ENCODE measurements at regions not wholly inside any gene's neighbourhood (a gene's known extent, or its start where the extent isn't known, plus 50 kb on each side); places are given as distances from the start of the nearest gene placed in this dataset.

- TF ChIP-seq TAF1 (IDR thresholded peaks at IDR 0.05; ENCODE audit: borderline replicate concordance, low read depth, low read length): no peak
- TF ChIP-seq TEAD4 (IDR thresholded peaks at IDR 0.05; ENCODE audit: borderline replicate concordance, insufficient read depth): no peak
- TF ChIP-seq GATA2 (CRISPR knock-in tag; IDR thresholded peaks at IDR 0.05): no peak
- no peak for TF ChIP-seq SIN3A (IDR thresholded peaks at IDR 0.05; ENCODE audit: borderline replicate concordance, low read depth, low read length)
- no peak for TF ChIP-seq RCOR1 (IDR thresholded peaks at IDR 0.05; ENCODE audit: low read length)
- no peak for TF ChIP-seq RFX5 (IDR thresholded peaks at IDR 0.05; ENCODE audit: low read length)
- no peak for TF ChIP-seq PBX3 (IDR thresholded peaks at IDR 0.05)
- TF ChIP-seq NFIC (IDR thresholded peaks at IDR 0.05; ENCODE audit: borderline replicate concordance): no peak
Observed at GRCh38 chr1:232176222-232176621, 453.7 kb downstream of the SIPA1L2 start (continued).

- no peaks in the 10 kb centered on the region; the same call in 1 of the 2 replicates for H3K27me3 ChIP-seq (ENCODE audit: insufficient read depth)
- no peaks in the 10 kb centered on the region for H3K36me3 ChIP-seq (replicated peaks in 1 of 2; ENCODE audit: control insufficient read depth in 1 of 2, insufficient read depth in 2 of 2, low read length in 1 of 2)
- no peak overlapping the region for H3K9ac ChIP-seq
- no peaks in the 10 kb centered on the region for H4K20me1 ChIP-seq (ENCODE audit: insufficient read depth)
- CTCF ChIA-PET: no interaction called here
- H2AFZ ChIP-seq (ENCODE audit: low read depth): no peak overlapping the region
- no peaks in the 10 kb centered on the region for H3K4me1 ChIP-seq (ENCODE audit: control insufficient read depth in 1 of 2, insufficient read depth in 2 of 2, low read depth in 1 of 2, low read length in 1 of 2)
- no peak overlapping the region for H3K27ac ChIP-seq (ENCODE audit: low read depth in 2 of 2, low read length in 1 of 2)
- H3K4me2 ChIP-seq: no peak overlapping the region
- POLR2A ChIA-PET: no interaction called here
- H3K4me3 ChIP-seq (ENCODE audit: low read depth in 2 of 2, low read length in 1 of 2): no peak overlapping the region
- no peak for DNase-seq
- H3K79me2 ChIP-seq (ENCODE audit: insufficient read depth): no peaks in the 10 kb centered on the region
- WGBS (ENCODE audit: low lambda C conversion rate): 70% methylated on average over 5 of the region's 5 CpGs
- no peak for TF ChIP-seq NFIC (IDR thresholded peaks at IDR 0.05; ENCODE audit: borderline replicate concordance)
- no peaks in the 10 kb centered on the region for H3K9me2 ChIP-seq
- no peaks in the 10 kb centered on the region for H3F3A ChIP-seq (replicated peaks; ENCODE audit: insufficient read depth)
- H3K9me3 ChIP-seq: no peaks in the 10 kb centered on the region
Observed at GRCh38 chr1:232174306-232174705, 455.6 kb downstream of the SIPA1L2 start.

GRCh38 chr1:232172563-232172962, 457.4 kb downstream of the SIPA1L2 start:
- H3K36me3 ChIP-seq (replicated peaks in 1 of 2; ENCODE audit: control insufficient read depth in 1 of 2, insufficient read depth in 2 of 2, low read length in 1 of 2): no peaks in the 10 kb centered on the region
- H2AFZ ChIP-seq (ENCODE audit: low read depth): no peak overlapping the region
- TF ChIP-seq GATA2 (CRISPR knock-in tag; IDR thresholded peaks at IDR 0.05) (no peak), ELF1 (IDR thresholded peaks at IDR 0.05) (no peak), CTCF (IDR thresholded peaks at IDR 0.05) (no peak), GABPA (IDR thresholded peaks at IDR 0.05; ENCODE audit: low read depth) (no peak), YY1 (IDR thresholded peaks at IDR 0.05; ENCODE audit: low read depth) (no peak), TAF1 (IDR thresholded peaks at IDR 0.05; ENCODE audit: borderline replicate concordance, low read depth, low read length) (no peak), EZH2phosphoT487 (IDR thresholded peaks at IDR 0.05; ENCODE audit: borderline replicate concordance, low read depth) (no peak), POLR2AphosphoS5 (IDR thresholded peaks at IDR 0.05; ENCODE audit: low read depth, low read length) (no peak), TEAD4 (IDR thresholded peaks at IDR 0.05; ENCODE audit: borderline replicate concordance, insufficient read depth) (no peak), TCF12 (IDR thresholded peaks at IDR 0.05) (no peak), ZBTB33 (IDR thresholded peaks at IDR 0.05; ENCODE audit: borderline replicate concordance, low read depth) (no peak), FOXJ3 (CRISPR knock-in tag; IDR thresholded peaks at IDR 0.05) (no peak), RFX5 (IDR thresholded peaks at IDR 0.05; ENCODE audit: low read length) (no peak), JUND (IDR thresholded peaks at IDR 0.05) (no peak), IRF3 (IDR thresholded peaks at IDR 0.05; ENCODE audit: low read depth, low read length) (no peak), PBX3 (IDR thresholded peaks at IDR 0.05) (no peak), FOSL2 (IDR thresholded peaks at IDR 0.05; ENCODE audit: borderline replicate concordance, low read depth) (no peak)

More at GRCh38 chr1:232172563-232172962, 457.4 kb downstream of the SIPA1L2 start:
- no peaks in the 10 kb centered on the region for H3K9me2 ChIP-seq
- H3K4me2 ChIP-seq: no peak overlapping the region
- no peak overlapping the region for H3K4me3 ChIP-seq (ENCODE audit: low read depth in 2 of 2, low read length in 1 of 2)
- no peaks in the 10 kb centered on the region for H3K9me3 ChIP-seq
- no peaks in the 10 kb centered on the region for H3K79me2 ChIP-seq (ENCODE audit: insufficient read depth)
- H3K27ac ChIP-seq (ENCODE audit: low read depth in 2 of 2, low read length in 1 of 2): no peak overlapping the region
- no peaks in the 10 kb centered on the region for H3K4me1 ChIP-seq (ENCODE audit: control insufficient read depth in 1 of 2, insufficient read depth in 2 of 2, low read depth in 1 of 2, low read length in 1 of 2)
- no peaks in the 10 kb centered on the region; the same call in 1 of the 2 replicates for H3K27me3 ChIP-seq (ENCODE audit: insufficient read depth)
- no peak overlapping the region for H3K9ac ChIP-seq
- POLR2A ChIA-PET: no interaction called here
- WGBS (ENCODE audit: low lambda C conversion rate): 61% methylated on average over 4 of the region's 4 CpGs
- CTCF ChIA-PET: interaction anchor here (1.7 kb wide), 1 partner anchor 12 kb away, joined by 5 read pairs; no protein-coding TSS in a partner anchor
- DNase-seq: no peak
- H4K20me1 ChIP-seq (ENCODE audit: insufficient read depth): no peaks in the 10 kb centered on the region
- no peaks in the 10 kb centered on the region for H3F3A ChIP-seq (replicated peaks; ENCODE audit: insufficient read depth)

Measured in SK-N-SH (cell line).